GM12801 (cell line): ENCODE measurements at regions not wholly inside any gene's neighbourhood (a gene's known extent, or its start where the extent isn't known, plus 50 kb on each side); places are given as distances from the start of the nearest gene placed in this dataset.

Source experiments
- CTCF ChIP-seq: IDR thresholded peaks from one replicate; pipeline ENCODE4 v1.5.1; 2011; ENCODE audit warnings: control low read depth; ENCODE audit not compliant: insufficient read length; ENCODE audit errors: extremely low read depth

GRCh38 chr6:165808021-165808420 lies 145.0 kb upstream of the PDE10A start:
- TF ChIP-seq CTCF: no peak

DNA sequence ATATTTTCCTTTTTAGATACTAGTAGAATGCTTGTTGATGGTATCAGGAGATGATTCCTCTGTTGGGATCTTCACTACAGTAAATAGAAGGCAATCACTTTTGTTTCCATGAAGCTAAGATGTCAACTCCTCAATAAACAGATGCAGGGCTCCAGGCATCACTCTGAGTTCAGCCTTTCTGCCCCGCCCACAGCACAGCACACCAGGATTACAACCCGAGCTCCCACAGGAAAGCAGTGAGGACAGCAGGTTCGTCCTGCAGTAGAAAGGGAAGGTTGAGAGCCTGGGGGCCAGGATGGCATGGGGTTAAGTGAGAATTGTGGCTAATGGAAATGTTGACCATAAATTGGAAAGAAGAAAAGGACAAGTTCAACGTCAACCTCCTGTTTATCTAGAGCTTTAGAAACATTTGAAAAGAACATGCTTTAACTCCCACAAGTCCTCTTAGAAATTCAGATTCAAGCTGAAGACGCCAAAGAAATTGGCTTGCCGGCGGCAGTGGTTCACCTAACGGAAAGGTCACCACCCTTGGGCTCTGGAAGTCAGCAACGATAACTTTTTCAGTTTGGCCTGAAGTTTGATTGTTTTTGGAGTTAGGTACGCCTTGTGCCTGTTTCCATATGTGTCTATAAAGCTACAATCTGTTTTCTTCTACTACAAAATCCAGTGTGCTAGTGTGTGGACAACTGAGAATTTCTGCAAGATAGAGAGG lies 144.4 kb upstream of the PDE10A start:
- no peak for TF ChIP-seq CTCF

DNA sequence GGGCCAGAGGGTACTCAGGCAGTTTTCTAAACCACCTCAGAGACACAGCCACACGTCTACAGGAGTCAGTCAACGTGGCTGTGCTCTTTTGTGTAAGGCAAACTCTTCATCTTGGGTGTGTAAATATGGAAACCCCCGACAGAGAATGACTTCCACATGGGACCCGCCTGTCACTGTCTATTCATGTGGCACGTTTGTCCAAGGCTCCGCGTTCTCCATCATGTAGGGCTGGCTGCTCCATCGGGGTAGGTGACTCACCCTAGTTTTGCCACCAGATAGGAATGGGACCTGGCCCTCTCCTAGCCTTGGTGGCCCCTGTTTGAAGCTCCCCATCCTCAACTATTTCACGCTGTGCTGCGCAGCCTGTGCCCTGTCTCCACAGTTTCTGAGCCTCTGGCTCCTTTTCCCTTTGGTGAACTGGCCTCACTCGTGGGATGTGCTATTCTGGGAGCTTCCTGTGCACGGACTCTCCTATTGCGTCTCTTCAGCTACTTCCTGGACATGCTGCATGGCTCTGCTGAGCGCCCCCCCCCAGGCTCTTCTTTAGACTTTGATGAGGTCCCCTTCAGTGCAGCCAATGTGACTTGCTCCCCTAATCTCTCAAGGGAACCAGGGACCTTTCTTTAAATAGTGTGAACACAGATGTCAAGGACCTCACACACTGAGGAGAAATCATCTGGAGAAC lies 143.2 kb upstream of the PDE10A start:
- no peak for TF ChIP-seq CTCF

DNA sequence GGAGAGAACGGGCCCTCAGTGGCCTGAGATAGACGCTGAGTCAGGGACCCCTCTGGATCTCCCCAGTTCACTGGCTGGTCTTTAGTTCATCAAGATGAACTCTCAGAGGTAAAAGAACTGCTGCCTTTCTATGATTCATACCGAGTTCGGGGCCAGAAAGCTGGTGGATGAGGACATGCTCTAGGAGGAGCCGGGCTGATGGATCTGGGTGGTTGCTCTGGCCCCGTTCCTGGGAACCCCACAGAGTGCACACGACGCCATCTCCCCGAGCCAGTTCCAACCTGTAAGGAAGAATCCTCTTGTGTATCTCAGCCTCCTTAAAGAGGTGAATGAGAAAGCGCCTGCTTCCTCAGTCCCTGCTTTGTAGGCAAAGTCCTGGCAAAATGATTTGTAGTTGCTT lies 142.6 kb upstream of the PDE10A start:
- no peak for TF ChIP-seq CTCF

- TF ChIP-seq CTCF: no peak
These were observed 142.1 kb upstream of the PDE10A start for GRCh38 chr6:165805067-165805555.

GRCh38 chr6:165804331-165805066 lies 141.5 kb upstream of the PDE10A start:
- no peak for TF ChIP-seq CTCF

- no peak for TF ChIP-seq CTCF
These were observed 137.3 kb upstream of the PDE10A start for GRCh38 chr6:165800337-165800736.
